IMR-90 (cell line): ENCODE measurements at regions not wholly inside any gene's neighbourhood (a gene's known extent, or its start where the extent isn't known, plus 50 kb on each side); places are given as distances from the start of the nearest gene placed in this dataset.

ENCODE experiments used
- ATAC-seq: fragments of 200-7000 bp; cut with Tn5 transposase; 2 replicates; pipeline ENCODE4 v1.9.1; 2020; ENCODE audit warnings: low read depth, mild to moderate bottlenecking, moderate library complexity
- BruUV-seq: library from RNA; stranded (reverse); fragments of 400-500 nt; replicated peaks from 2 replicates; lab custom pipeline; 2021; lab: Mats Ljungman, UMichigan
- CTCF ChIA-PET: fragments of 300-600 bp; formaldehyde crosslinking; extraction: SDS; loops from one replicate; lab custom pipeline; 2021; ENCODE audit warnings: antibody characterized with exemption; lab: Yijun Ruan, JAX
- POLR2A ChIA-PET: fragments of 300-600 bp; sonication (Branson Sonifier 250); formaldehyde crosslinking; loops from one replicate; lab custom pipeline; 2022; ENCODE audit warnings: antibody characterized with exemption; ENCODE audit not compliant: unreplicated experiment; lab: Charles Lee
- DNase-seq: peaks from one replicate; pipeline ENCODE4 v3.0.0; 2013
- H2AFZ ChIP-seq: replicated peaks from 2 replicates; pipeline ENCODE3; 2013; ENCODE audit warnings: low read length, mild to moderate bottlenecking; ENCODE audit not compliant: poor library complexity
- H2AK5ac ChIP-seq: 2 replicates; pipeline ENCODE4 v1.6.1; 2013; ENCODE audit warnings: low read depth, low read length, inconsistent platforms
- H2AK9ac ChIP-seq: replicated peaks from 2 replicates; pipeline ENCODE3; 2013; ENCODE audit warnings: mild to moderate bottlenecking, low read depth, low read length, moderate library complexity; ENCODE audit not compliant: poor library complexity
- H2BK120ac ChIP-seq: 2 replicates; pipeline ENCODE4 v1.6.1; 2013; ENCODE audit warnings: low read depth, low read length, inconsistent platforms
- H2BK15ac ChIP-seq: 3 replicates; pipeline ENCODE4 v1.6.1; 2013; ENCODE audit warnings: low read depth, low read length, inconsistent platforms
- H2BK20ac ChIP-seq: 2 replicates; pipeline ENCODE4 v1.6.1; 2013; ENCODE audit warnings: low read depth, mild to moderate bottlenecking, inconsistent platforms, low read length, moderate library complexity
- H2BK5ac ChIP-seq: 2 replicates; pipeline ENCODE4 v1.6.1; 2013; ENCODE audit warnings: mild to moderate bottlenecking, low read depth, low read length, inconsistent platforms; ENCODE audit not compliant: poor library complexity, severe bottlenecking
- H3K14ac ChIP-seq: replicated peaks from 2 replicates; pipeline ENCODE4 v1.6.1; 2013; ENCODE audit warnings: low read depth, low read length, inconsistent platforms
- H3K18ac ChIP-seq: 2 replicates; pipeline ENCODE4 v1.6.1; 2013; ENCODE audit warnings: low read depth, low read length, control low read depth
- H3K23ac ChIP-seq: 2 replicates; pipeline ENCODE4 v1.6.1; 2013; ENCODE audit warnings: low read depth, low read length, inconsistent platforms
- H3K27ac ChIP-seq: 2 replicates; pipeline ENCODE4 v1.5.1; 2013; ENCODE audit warnings: mild to moderate bottlenecking, control low read depth, low read length; ENCODE audit not compliant: insufficient read depth
- H3K27me3 ChIP-seq: 2 replicates; pipeline ENCODE4 v1.6.1; 2013; ENCODE audit warnings: low read length; ENCODE audit not compliant: control insufficient read depth, insufficient read depth
- H3K36me3 ChIP-seq: 2 replicates; pipeline ENCODE4 v1.6.1; 2013; ENCODE audit warnings: low read length, mixed read lengths; ENCODE audit not compliant: control insufficient read depth, insufficient read depth
- H3K4ac ChIP-seq: 2 replicates; pipeline ENCODE4 v1.6.1; 2013; ENCODE audit warnings: low read depth, low read length, inconsistent platforms
- H3K4me1 ChIP-seq: 2 replicates; pipeline ENCODE4 v1.6.1; 2013; ENCODE audit warnings: low read length, mixed read lengths; ENCODE audit not compliant: control insufficient read depth, insufficient read depth
- H3K4me2 ChIP-seq: 2 replicates; pipeline ENCODE4 v1.6.1; 2013; ENCODE audit warnings: low read depth, mild to moderate bottlenecking, control low read depth, low read length, moderate library complexity
- H3K4me3 ChIP-seq: 2 replicates; pipeline ENCODE4 v1.5.1; 2013; ENCODE audit warnings: low read depth, mild to moderate bottlenecking, control low read depth, low read length, moderate library complexity; ENCODE audit not compliant: insufficient read depth
- H3K56ac ChIP-seq: 2 replicates; pipeline ENCODE4 v1.6.1; 2013; ENCODE audit warnings: low read length, inconsistent platforms; ENCODE audit not compliant: insufficient read depth; ENCODE audit errors: extremely low read depth
- H3K79me1 ChIP-seq, 2 experiments: 2 replicates each; pipeline ENCODE4 v1.6.1; 2013; ENCODE audit warnings: low read length in 2 of 2, inconsistent platforms in 1 of 2, low read depth in 1 of 2
- H3K9ac ChIP-seq: 2 replicates; pipeline ENCODE4 v1.6.1; 2013; ENCODE audit warnings: low read depth, low read length, control low read depth
- H3K9me1 ChIP-seq: 2 replicates; pipeline ENCODE4 v1.6.1; 2013; ENCODE audit warnings: low read length, inconsistent platforms; ENCODE audit not compliant: insufficient read depth
- H3K9me3 ChIP-seq: 2 replicates; pipeline ENCODE4 v1.6.1; 2013; ENCODE audit warnings: low read length; ENCODE audit not compliant: control insufficient read depth, insufficient read depth
- H4K20me1 ChIP-seq: 2 replicates; pipeline ENCODE4 v1.6.1; 2013; ENCODE audit warnings: low read length, inconsistent platforms; ENCODE audit not compliant: insufficient read depth
- H4K5ac ChIP-seq: 2 replicates; pipeline ENCODE4 v1.6.1; 2013; ENCODE audit warnings: mild to moderate bottlenecking, low read depth, low read length, control low read depth
- H4K8ac ChIP-seq, 2 experiments: 2 replicates each; pipeline ENCODE4 v1.6.1; 2013; ENCODE audit warnings: low read depth in 2 of 2, low read length in 2 of 2, control low read depth in 1 of 2, inconsistent platforms in 1 of 2
- H4K91ac ChIP-seq: 2 replicates; pipeline ENCODE4 v1.6.1; 2013; ENCODE audit warnings: low read depth, low read length, inconsistent platforms; ENCODE audit not compliant: insufficient read depth
- BHLHE40 ChIP-seq: fragments of 150-350 bp; IDR thresholded peaks from 2 replicates; pipeline ENCODE4 v1.6.1; 2016; ENCODE audit warnings: mild to moderate bottlenecking, low read depth, low read length
- CEBPB ChIP-seq: IDR thresholded peaks from 2 replicates; pipeline ENCODE4 v1.6.1; 2012; ENCODE audit warnings: low read depth, low read length, improper control_type of control experiment
- CHD1 ChIP-seq: IDR thresholded peaks from 2 replicates; pipeline ENCODE4 v1.6.1; 2012; ENCODE audit warnings: low read depth, low read length, improper control_type of control experiment
- FOS ChIP-seq: fragments of 150-350 bp; IDR thresholded peaks from 2 replicates; pipeline ENCODE4 v1.6.1; 2016; ENCODE audit warnings: low read depth, low read length
- MAFK ChIP-seq: IDR thresholded peaks from 2 replicates; pipeline ENCODE4 v1.6.1; 2012; ENCODE audit warnings: low read depth, low read length, improper control_type of control experiment
- MAZ ChIP-seq: IDR thresholded peaks from 2 replicates; pipeline ENCODE4 v1.6.1; 2012; ENCODE audit warnings: low read depth, mild to moderate bottlenecking, low read length, improper control_type of control experiment, moderate library complexity, borderline replicate concordance
- MXI1 ChIP-seq: IDR thresholded peaks from 2 replicates; pipeline ENCODE4 v1.6.1; 2012; ENCODE audit warnings: low read depth, mild to moderate bottlenecking, low read length, moderate library complexity, borderline replicate concordance
- NFE2L2 ChIP-seq: fragments of 150-350 bp; IDR thresholded peaks from 2 replicates; pipeline ENCODE4 v1.6.1; 2016; ENCODE audit warnings: low read depth, mild to moderate bottlenecking, low read length
- POLR2A ChIP-seq: IDR thresholded peaks from 2 replicates; pipeline ENCODE4 v1.6.1; 2012; ENCODE audit warnings: mild to moderate bottlenecking, low read depth, low read length
- RAD21 ChIP-seq: IDR thresholded peaks from 2 replicates; pipeline ENCODE4 v1.6.1; 2012; ENCODE audit warnings: low read length, improper control_type of control experiment
- RCOR1 ChIP-seq: IDR thresholded peaks from 2 replicates; pipeline ENCODE4 v1.6.1; 2012; ENCODE audit warnings: mild to moderate bottlenecking, low read length, improper control_type of control experiment; ENCODE audit not compliant: insufficient replicate concordance
- RFX5 ChIP-seq: IDR thresholded peaks from 2 replicates; pipeline ENCODE4 v1.8.0; 2012; ENCODE audit warnings: low read depth, mild to moderate bottlenecking, low read length, moderate library complexity
- SMC3 ChIP-seq: fragments of 150-350 bp; IDR thresholded peaks from 2 replicates; pipeline ENCODE4 v1.6.1; 2016; ENCODE audit warnings: low read depth, mild to moderate bottlenecking, antibody characterized with exemption, low read length, moderate library complexity
- dilution Hi-C: fragments of 300-500 bp; cut with HindIII; formaldehyde crosslinking; loops from one replicate; pipeline ENCODE4 v1.14.3; 2018; ENCODE audit warnings: low sequenced_read_pairs; ENCODE audit not compliant: unreplicated experiment
- in situ Hi-C: fragments of 300-500 bp; cut with MboI; formaldehyde crosslinking; loops from 3 replicates; pipeline ENCODE4 v1.14.3; 2019; ENCODE audit warnings: low sequenced_read_pairs, inconsistent platforms, mixed read lengths
- intact Hi-C: fragments of 100-400 bp; cut with micrococcal nuclease; formaldehyde crosslinking; loops from 2 replicates; pipeline ENCODE4 v1.10.0; 2022
- TF ChIP-seq, protein P1 (sequence below): fragments of 150-350 bp; IDR thresholded peaks from 2 replicates; pipeline ENCODE4 v1.6.1; 2016; ENCODE audit warnings: low read depth, mild to moderate bottlenecking, low read length, moderate library complexity, borderline replicate concordance
- TF ChIP-seq, protein P2 (sequence below): conservative IDR thresholded peaks from 2 replicates; pipeline ENCODE4 v1.5.1; 2012; ENCODE audit warnings: mild to moderate bottlenecking, low read depth, low read length, improper control_type of control experiment
- TF ChIP-seq, protein P3 (sequence below): fragments of 150-350 bp; IDR thresholded peaks from 2 replicates; pipeline ENCODE4 v1.6.1; 2017; ENCODE audit warnings: mild to moderate bottlenecking, antibody characterized with exemption, low read length, low read depth

DNA sequence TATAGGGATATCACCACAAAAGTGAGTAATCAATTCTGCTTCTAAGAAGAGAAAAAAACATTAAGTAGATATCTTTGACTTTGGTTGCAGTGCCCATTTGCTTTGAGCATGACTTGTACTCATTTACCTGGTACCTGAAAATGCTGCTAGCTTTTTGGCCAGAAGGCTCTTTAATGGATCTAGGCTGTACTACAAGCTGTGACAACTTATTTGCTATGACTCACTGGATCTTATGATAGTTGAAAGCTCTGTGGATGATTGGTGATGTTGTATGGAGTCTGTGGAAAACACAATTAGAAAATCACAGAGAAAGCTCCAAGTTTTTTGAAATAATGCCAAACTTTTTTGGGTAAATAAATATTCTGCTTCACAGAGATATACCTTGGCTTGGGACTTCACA is 960.9 kb upstream of the FBXO33 start:
- no peak overlapping the region for H3K4me2 ChIP-seq
- no peak overlapping the region for H3K27ac ChIP-seq
- peaks cover 3% of the 10 kb centered on the region for H3K9me3 ChIP-seq
- in situ Hi-C loops (no loop called here), dilution Hi-C loops (no loop called here), intact Hi-C loops (no loop called here)
- no peak overlapping the region for H3K4ac ChIP-seq
- H2AFZ ChIP-seq = no peak overlapping the region
- H3K23ac ChIP-seq = no peak overlapping the region
- H3K79me1 ChIP-seq = no peaks in the 10 kb centered on the region
- H4K91ac ChIP-seq = no peak overlapping the region
- no peaks in the 10 kb centered on the region for H3K4me1 ChIP-seq
- H3K56ac ChIP-seq = no peak overlapping the region
- H2AK9ac ChIP-seq = no peak overlapping the region
- H3K4me3 ChIP-seq = no peak overlapping the region
- no peaks in the 10 kb centered on the region for H3K27me3 ChIP-seq
- no peak overlapping the region for H2BK20ac ChIP-seq
- no peak overlapping the region for H4K8ac ChIP-seq
- no peaks in the 10 kb centered on the region for H3K36me3 ChIP-seq
- DNase-seq (no peak), ATAC-seq (no peak)
- no peak overlapping the region for H2BK120ac ChIP-seq
- no peaks in the 10 kb centered on the region for H4K20me1 ChIP-seq
- no peak overlapping the region for H2BK15ac ChIP-seq
- CTCF ChIA-PET = no interaction called here
- no peak overlapping the region for H3K9ac ChIP-seq
- H4K5ac ChIP-seq = no peak overlapping the region
- no peak overlapping the region for H3K18ac ChIP-seq
- H3K14ac ChIP-seq = no peak overlapping the region
- no peak for TF ChIP-seq SMC3
- no peak for TF ChIP-seq RAD21
- TF ChIP-seq NFE2L2 = no peak
- no peak for TF ChIP-seq CHD1
- TF ChIP-seq RFX5 = no peak
- TF ChIP-seq, protein P1, sequence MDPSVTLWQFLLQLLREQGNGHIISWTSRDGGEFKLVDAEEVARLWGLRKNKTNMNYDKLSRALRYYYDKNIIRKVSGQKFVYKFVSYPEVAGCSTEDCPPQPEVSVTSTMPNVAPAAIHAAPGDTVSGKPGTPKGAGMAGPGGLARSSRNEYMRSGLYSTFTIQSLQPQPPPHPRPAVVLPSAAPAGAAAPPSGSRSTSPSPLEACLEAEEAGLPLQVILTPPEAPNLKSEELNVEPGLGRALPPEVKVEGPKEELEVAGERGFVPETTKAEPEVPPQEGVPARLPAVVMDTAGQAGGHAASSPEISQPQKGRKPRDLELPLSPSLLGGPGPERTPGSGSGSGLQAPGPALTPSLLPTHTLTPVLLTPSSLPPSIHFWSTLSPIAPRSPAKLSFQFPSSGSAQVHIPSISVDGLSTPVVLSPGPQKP = no peak
- TF ChIP-seq, protein P2, sequence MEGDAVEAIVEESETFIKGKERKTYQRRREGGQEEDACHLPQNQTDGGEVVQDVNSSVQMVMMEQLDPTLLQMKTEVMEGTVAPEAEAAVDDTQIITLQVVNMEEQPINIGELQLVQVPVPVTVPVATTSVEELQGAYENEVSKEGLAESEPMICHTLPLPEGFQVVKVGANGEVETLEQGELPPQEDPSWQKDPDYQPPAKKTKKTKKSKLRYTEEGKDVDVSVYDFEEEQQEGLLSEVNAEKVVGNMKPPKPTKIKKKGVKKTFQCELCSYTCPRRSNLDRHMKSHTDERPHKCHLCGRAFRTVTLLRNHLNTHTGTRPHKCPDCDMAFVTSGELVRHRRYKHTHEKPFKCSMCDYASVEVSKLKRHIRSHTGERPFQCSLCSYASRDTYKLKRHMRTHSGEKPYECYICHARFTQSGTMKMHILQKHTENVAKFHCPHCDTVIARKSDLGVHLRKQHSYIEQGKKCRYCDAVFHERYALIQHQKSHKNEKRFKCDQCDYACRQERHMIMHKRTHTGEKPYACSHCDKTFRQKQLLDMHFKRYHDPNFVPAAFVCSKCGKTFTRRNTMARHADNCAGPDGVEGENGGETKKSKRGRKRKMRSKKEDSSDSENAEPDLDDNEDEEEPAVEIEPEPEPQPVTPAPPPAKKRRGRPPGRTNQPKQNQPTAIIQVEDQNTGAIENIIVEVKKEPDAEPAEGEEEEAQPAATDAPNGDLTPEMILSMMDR = no peak
- no peak for TF ChIP-seq CEBPB
- no peak for TF ChIP-seq POLR2A
- TF ChIP-seq, protein P3, sequence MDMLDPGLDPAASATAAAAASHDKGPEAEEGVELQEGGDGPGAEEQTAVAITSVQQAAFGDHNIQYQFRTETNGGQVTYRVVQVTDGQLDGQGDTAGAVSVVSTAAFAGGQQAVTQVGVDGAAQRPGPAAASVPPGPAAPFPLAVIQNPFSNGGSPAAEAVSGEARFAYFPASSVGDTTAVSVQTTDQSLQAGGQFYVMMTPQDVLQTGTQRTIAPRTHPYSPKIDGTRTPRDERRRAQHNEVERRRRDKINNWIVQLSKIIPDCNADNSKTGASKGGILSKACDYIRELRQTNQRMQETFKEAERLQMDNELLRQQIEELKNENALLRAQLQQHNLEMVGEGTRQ = no peak
- no peak for TF ChIP-seq MAZ
- no peak for TF ChIP-seq RCOR1
- no peak for TF ChIP-seq FOS
- no peak for TF ChIP-seq MAFK
- TF ChIP-seq BHLHE40 = no peak
- TF ChIP-seq MXI1 = no peak
- H2BK5ac ChIP-seq = no peak overlapping the region
- POLR2A ChIA-PET = no interaction called here
- BruUV-seq = no TSS peak
- no peaks in the 10 kb centered on the region for H3K9me1 ChIP-seq
- no peak overlapping the region for H2AK5ac ChIP-seq
